Keratinocyte (primary cell): ENCODE measurements at regions not wholly inside any gene's neighbourhood (a gene's known extent, or its start where the extent isn't known, plus 50 kb on each side); places are given as distances from the start of the nearest gene placed in this dataset.

ENCODE experiments used
- CTCF ChIP-seq, 3 experiments: IDR thresholded peaks in 1 of 3; conservative IDR thresholded peaks in 1 of 3; optimal IDR thresholded peaks in 1 of 3; 2 replicates in 2 of 3; 3 replicates in 1 of 3; pipeline versions ENCODE3 to v1.5.1; 2011; ENCODE audit warnings: low read length in 3 of 3, mild to moderate bottlenecking in 3 of 3, moderate library complexity in 2 of 3, control low read depth in 1 of 3, inconsistent platforms in 1 of 3; ENCODE audit not compliant: insufficient read depth in 2 of 3; ENCODE audit errors: extremely low read depth in 1 of 3
- EZH2 ChIP-seq: IDR thresholded peaks from one replicate; pipeline ENCODE4 v1.6.1; 2012; ENCODE audit warnings: inconsistent platforms, mild to moderate bottlenecking, low read length, moderate library complexity

- no peak for TF ChIP-seq CTCF (optimal IDR thresholded peaks at IDR 0.05 in 1 of 3, IDR thresholded peaks at IDR 0.05 in 1 of 3, conservative IDR thresholded peaks at IDR 0.05 in 1 of 3; ENCODE audit: extremely low read depth in 1 of 3, insufficient read depth in 2 of 3, low read length in 3 of 3)
- TF ChIP-seq EZH2 = no peak
These were observed 758.4 kb downstream of the BCL11B start for GRCh38 chr14:98513558-98513957.
